HPDE6-E6E7 (cell line): ENCODE measurements at regions not wholly inside any gene's neighbourhood (a gene's known extent, or its start where the extent isn't known, plus 50 kb on each side); places are given as distances from the start of the nearest gene placed in this dataset.

Experiments
- DNase-seq: peaks from one replicate; pipeline ENCODE4 v3.0.0; 2011; ENCODE audit warnings: missing footprints; ENCODE audit errors: extremely low spot score

- DNase-seq: no peak
These were observed 88.4 kb upstream of the PARP11 start for GRCh38 chr12:3961591-3961990.

DNA sequence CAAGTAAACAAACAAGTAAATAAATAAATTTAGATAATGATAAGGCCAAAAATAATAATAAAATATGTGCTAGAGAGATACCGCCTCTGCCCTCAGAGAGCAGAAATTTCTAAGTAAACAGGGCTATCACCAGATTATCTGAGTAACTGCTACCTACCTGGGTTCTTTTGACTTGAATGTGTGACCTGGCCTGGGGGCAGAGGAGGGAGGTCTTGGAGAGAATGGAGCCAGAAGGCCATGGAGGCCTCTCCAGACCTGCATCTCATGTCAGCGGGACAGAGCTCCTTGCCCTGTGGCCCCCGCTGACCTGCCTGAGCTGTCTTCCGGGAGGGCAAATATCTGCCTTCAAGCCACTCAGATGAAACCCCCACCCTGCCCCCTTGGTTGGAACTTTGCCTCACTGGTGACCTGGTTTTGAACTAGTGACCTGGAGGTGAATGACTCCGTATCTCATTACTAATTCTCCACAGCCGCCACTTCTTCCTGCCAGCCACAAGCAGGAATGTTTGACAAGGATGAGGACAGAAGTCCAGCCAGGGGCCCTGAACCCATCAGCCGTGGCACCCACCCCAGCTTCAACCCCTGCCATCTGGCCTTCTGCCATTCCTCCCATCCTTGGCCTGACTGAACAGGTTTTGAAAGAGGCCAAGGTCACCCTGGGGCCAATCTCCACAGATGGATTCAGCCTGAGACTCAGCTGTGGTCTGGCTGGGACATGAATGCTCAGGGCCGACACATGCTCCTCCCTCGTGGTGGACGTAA lies 86.8 kb upstream of the PARP11 start:
- no peak for DNase-seq

GRCh38 chr12:3958534-3958933 lies 85.3 kb upstream of the PARP11 start:
- no peak for DNase-seq

DNA sequence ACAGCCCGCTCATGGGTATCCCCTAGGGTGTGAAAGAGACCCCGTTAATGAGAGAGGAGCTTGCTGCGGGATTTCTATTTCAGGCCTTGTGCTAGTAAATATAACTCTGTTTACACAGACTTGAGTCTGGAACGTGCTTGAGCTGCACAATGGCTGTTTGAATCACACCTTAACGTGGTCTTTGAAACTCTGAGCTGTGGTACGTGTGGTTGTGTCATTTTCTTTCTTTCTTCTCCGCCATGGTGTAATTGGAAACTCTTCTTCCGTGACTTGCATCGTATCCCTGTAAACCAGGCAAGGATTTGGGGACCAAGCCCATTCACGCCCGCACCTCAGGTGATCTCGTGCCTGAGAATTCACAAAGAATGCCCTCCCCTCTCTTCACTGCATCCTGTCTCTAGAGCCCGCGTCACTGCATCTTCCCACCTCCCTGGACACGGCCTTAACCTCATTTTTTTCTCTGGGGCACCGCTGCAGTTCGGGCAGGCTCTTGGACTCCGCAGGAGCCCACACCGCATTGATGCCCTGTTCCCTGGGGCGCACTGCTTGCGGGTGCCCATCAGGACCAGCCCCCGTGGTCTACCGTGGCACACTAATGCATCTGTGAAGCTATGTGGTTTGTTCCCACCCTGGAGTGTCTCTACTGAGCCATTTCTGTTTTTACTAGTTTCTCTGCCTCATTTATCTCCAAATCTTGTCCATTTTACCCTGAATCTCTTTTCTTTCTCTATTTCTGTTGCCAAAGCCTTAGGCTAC lies 78.4 kb upstream of the PARP11 start:
- no peak for DNase-seq

- DNase-seq: no peak
These were observed 77.6 kb upstream of the PARP11 start for GRCh38 chr12:3950714-3951320.

GRCh38 chr12:3947781-3948180 lies 74.6 kb upstream of the PARP11 start:
- no peak for DNase-seq

GRCh38 chr12:3945671-3946070 lies 72.5 kb upstream of the PARP11 start:
- DNase-seq: no peak

DNA sequence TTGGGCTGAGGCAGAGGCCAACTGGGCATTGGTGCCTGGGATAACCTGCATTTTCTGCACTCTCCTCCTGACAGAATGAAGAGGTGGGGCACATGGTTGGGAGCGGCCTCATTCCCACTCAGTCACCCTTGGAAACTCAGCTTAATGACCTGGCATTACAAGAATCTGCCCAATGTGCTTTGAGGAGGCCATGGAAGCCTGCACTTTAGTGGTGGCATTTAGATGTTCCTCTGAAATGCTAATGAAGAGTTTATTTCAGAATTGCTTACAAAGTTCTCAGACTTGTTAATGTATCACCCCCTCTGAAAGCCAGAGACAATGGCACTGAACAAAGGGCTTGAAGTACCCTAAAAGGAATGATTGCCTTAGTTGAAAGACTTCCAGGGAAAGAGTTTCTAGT lies 71.4 kb upstream of the PARP11 start:
- no peak for DNase-seq

- no peak for DNase-seq
These were observed 64.9 kb upstream of the PARP11 start for GRCh38 chr12:3938042-3938544.

GRCh38 chr12:3935078-3935477 lies 61.9 kb upstream of the PARP11 start:
- no peak for DNase-seq

DNA sequence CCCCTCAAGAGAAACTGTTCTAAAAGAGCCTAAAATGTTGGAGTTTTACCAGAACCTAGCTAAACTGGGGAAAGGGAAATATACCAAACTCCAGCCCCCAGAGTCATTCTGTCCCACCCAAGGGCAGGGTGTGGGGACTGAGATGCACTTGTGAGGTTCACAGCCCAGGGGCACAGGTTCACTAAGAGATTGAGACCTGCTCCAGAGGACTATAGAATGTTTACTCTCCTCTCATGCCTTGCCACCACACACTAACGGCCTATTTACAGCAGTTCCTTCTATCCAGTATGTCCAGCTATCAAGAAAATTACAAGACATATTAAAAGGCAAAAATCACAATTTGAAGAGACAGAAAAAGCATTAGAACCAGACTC lies 60.6 kb upstream of the PARP11 start:
- DNase-seq: no peak

- no peak for DNase-seq
These were observed 60.0 kb upstream of the PARP11 start for GRCh38 chr12:3933074-3933818.

GRCh38 chr12:3931776-3932175 lies 58.6 kb upstream of the PARP11 start:
- DNase-seq: no peak

- DNase-seq: no peak
These were observed 58.0 kb upstream of the PARP11 start for GRCh38 chr12:3931206-3931605.

DNA sequence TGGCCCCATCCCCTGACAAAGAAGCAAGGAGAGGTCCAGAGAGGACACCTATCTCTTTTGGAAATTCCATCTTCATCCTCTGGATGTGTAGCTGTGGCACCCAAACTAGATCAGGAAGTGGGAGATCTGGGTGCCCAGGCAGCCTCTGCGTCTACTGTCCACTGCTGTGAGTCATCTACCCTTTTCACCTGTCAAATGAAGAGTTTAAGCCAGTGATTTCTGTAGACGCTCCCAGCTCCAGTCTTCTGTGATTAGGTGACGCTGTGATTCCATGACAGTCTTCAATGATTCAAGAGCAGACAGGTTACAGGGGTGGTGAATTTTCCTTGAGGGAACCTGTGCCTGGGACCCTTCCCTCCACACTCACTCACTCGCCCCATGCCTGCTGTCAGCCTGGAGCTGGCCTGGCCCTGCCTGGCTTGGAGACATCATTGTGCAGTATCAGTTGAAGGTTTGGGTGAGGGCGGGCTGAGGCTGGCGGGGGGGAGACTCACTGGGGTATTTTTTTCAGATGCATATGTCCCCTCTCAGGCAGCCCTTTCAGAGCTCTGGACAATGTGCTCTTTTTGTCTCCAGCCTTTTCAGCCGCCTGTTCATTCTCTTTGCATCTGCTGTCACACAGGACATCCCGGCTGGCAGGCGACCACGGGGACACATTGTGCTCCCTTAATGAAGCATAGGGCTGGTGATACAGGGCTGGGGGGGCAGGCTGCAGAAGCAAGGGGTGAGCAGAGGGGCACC lies 56.8 kb upstream of the PARP11 start:
- no peak for DNase-seq

DNA sequence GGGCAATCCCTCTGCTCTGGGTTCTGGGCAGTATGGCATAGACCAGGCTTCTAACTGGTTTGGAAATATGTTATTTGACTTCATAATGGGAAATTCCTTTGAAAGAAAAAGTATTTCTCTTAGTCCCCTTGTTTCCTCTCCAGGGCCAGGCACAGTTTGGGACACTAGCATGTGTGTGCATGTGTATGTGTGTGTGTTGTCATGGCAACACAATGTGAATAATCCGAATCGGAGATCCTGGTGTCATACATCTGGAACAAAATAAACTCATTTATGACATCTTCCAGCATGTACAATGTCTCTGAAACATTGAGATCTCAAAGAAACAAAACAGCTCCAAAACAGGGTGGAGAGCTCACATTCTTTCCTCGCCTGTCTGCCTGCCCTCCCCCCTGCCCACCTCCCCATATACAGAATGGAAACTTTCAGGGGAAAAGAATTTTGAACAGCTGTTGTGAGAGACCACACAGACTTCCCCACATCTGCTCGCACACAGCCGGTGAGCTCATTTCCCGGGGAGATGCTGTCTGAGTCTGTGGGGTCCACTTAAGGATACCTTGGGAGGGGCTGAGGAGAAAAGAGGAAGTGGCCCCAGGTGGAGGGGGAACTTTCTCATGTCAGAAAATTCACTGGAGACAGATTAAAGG lies 55.5 kb upstream of the PARP11 start:
- no peak for DNase-seq

DNA sequence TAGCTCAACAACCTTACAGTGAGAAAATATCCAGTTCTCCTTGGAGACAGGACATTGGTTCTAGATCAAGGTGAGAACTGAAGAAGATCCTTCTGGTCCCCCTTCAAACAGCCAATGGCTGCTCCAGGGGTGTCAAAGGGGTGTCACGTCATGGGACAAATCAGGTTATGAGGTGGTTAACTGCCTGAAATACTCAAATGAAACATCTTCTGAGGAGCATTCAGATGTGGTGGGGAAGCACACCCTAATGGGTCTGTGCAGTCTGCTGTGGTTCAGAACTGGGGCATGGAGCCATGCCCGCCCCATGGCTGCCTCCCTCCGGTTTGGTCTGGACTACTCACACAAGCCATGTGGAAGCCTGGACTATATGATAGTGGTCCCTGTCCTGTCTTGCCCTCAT lies 52.4 kb upstream of the PARP11 start:
- no peak for DNase-seq

DNA sequence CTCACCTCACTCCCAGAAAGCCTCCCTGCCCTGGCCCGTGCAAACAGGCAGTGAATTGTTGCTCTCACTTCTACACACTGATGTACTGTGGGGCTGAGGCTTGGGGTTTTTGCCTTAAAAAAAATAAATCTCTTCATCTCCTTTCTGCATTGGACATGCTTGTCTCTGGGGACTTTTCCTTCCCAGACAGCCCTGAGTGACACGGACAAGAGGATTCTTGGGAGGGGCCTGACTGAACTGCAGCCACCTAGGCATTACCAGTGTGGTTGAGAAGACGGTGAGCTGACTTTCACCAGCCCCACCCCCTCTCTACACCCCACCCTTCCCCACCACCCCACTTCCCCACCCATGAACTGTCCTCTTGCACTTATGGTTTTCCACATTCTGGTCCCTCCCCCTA lies 51.6 kb upstream of the PARP11 start:
- DNase-seq: no peak

DNA sequence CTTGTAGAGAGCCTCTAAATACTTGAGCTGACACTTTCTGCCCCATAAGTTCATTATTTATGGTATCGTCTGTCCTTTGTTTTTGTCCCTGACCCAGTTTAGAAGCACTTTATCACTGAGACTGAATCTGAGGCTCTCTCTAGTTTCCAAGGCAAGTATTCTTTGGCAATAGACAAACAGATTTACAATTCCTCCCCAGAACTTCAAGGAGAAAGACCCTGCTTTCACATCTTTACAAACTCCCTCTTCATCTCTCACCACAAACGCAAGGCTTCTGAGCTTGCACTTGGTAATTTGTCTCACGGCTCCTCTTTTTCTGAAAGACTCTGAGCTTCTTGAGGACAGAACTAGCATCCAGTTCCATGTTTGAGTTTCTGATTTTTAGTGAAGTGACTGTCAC lies 49.8 kb upstream of the PARP11 start:
- DNase-seq: no peak
